SJSA1 (cell line): ENCODE measurements at regions not wholly inside any gene's neighbourhood (a gene's known extent, or its start where the extent isn't known, plus 50 kb on each side); places are given as distances from the start of the nearest gene placed in this dataset.

ENCODE experiments used
- DNase-seq, 2 experiments: peaks; one replicate each; pipeline ENCODE4 v3.0.0-alpha.2; 2015 to 2020; ENCODE audit warnings: low spot score in 2 of 2, low read depth in 1 of 2
- H3K27ac ChIP-seq: fragments of 250-450 bp; sonication (Bioruptor Pico); 2 replicates; pipeline ENCODE4 v1.5.1; 2020; ENCODE audit warnings: mild to moderate bottlenecking, moderate library complexity
- H3K27me3 ChIP-seq: fragments of 250-450 bp; sonication (Bioruptor Pico); replicated peaks from 2 replicates; pipeline ENCODE4 v1.5.1; 2020; ENCODE audit warnings: mild to moderate bottlenecking, moderate library complexity
- H3K36me3 ChIP-seq: fragments of 250-450 bp; sonication (Bioruptor Pico); 2 replicates; pipeline ENCODE4 v1.5.1; 2020; ENCODE audit warnings: mild to moderate bottlenecking
- H3K4me1 ChIP-seq: fragments of 250-450 bp; sonication (Bioruptor Pico); replicated peaks from 2 replicates; pipeline ENCODE4 v1.6.1; 2021; ENCODE audit warnings: mild to moderate bottlenecking
- H3K4me3 ChIP-seq: fragments of 250-450 bp; sonication (Bioruptor Pico); 2 replicates; pipeline ENCODE4 v1.5.1; 2020; ENCODE audit warnings: mild to moderate bottlenecking
- H3K9me3 ChIP-seq: fragments of 250-450 bp; sonication (Bioruptor Pico); replicated peaks from 2 replicates; pipeline ENCODE4 v1.5.1; 2020; ENCODE audit warnings: mild to moderate bottlenecking

DNA sequence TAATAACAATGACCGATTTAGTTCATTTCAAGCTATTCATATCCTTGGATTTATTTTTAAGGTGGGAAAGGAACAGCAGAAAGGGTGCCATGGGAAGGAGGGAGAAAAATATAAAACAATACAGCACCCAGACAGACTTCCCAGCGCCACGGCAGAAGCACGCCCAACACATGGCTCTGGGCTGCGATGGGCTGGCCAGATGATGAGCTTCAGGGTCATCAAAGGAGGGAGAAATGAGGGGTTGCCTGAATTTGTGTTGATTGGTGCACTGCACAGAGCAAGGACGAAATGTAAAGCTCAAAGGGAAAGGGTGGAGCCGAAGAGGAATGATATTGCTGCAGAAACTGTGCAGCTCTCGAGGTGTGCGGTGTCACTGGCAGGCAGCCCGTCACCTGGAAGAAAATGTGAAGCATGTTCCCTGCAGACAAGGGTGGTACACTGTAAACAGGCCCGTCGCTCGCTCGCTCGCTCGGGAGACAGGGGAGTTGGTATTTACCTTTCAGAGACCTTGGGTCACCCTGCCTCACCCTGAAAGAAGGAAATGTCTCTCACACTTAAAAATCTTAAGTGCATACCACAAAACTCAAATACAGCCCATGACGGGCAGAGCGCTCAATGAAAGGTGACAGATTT lies 195.5 kb upstream of the CTAGE1 start:
- Histone ChIP-seq H3K27ac (no peak overlapping the region), H3K27me3 (peaks cover 10% of the 10 kb centered on the region; the same call in 1 of the 2 replicates), H3K4me1 (no peaks in the 10 kb centered on the region), H3K4me3 (no peak overlapping the region), H3K9me3 (no peaks in the 10 kb centered on the region), H3K36me3 (no peaks in the 10 kb centered on the region)
- DNase-seq: no peak

DNA sequence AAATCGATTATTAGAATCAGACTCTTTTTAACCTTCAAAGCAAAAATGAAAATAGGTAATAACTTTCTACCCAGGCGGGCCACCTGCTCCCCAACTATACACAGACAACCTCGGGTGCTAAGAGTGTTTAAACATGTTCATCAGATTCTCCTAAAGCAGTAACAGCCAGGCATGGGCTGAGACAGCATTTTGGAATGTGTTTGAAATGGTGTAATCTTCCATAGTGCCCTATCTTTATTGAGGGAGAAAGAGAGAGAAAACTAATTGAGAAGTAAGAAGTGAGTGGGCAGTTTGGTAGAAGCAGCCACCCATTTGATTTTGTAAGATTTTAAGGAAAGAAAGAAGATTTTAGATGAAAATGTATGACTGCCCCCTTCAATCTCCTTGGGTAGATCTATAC lies 196.1 kb upstream of the CTAGE1 start:
- Histone ChIP-seq H3K27ac (no peak overlapping the region), H3K36me3 (no peaks in the 10 kb centered on the region), H3K27me3 (peaks cover 10% of the 10 kb centered on the region; the same call in 1 of the 2 replicates), H3K4me3 (no peak overlapping the region), H3K9me3 (no peaks in the 10 kb centered on the region), H3K4me1 (no peaks in the 10 kb centered on the region)
- DNase-seq: no peak

DNA sequence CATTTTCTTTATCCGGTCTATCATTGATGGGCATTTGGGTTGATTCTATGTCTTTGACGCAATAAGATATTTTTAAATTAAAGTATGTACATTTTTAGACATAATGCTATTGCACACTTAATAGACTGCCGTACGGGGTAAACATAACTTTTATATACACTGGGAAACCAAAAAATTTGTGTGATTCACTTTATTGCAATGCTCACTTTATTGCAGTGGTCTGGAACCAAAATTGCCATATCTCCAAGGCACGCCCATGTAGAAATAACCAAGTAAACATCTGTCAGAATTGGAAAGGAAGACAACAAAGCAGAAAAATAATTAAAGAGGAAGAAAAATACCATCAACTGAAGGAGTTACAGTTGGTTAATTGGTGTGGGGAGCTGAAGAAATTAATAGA lies 205.8 kb upstream of the CTAGE1 start:
- Histone ChIP-seq H3K27ac (no peak overlapping the region), H3K36me3 (no peaks in the 10 kb centered on the region), H3K27me3 (0 out of 2 replicates have a peak, but pooled peaks cover 5% of the 10 kb centered on the region), H3K4me1 (no peaks in the 10 kb centered on the region), H3K4me3 (no peak overlapping the region), H3K9me3 (no peaks in the 10 kb centered on the region)
- no peak for DNase-seq

DNA sequence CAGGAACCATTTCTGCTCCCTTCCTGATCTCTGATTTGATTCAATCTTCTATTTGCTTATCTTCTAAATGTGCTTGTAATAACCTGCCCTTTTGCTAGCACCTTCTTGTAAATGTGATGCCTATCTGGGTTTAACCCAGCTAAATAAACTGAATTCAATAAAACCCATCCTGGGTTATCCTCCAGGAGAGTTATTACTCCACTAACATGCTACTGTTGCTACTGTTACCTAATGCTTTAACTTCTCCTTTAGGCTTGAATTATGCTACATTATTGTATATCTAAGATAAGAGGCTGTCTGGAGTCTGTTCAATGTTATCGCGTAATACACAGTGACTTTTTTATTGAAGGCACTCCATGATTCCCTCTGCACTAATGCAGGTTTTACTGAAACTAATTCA lies 206.5 kb upstream of the CTAGE1 start:
- no peak for DNase-seq

DNA sequence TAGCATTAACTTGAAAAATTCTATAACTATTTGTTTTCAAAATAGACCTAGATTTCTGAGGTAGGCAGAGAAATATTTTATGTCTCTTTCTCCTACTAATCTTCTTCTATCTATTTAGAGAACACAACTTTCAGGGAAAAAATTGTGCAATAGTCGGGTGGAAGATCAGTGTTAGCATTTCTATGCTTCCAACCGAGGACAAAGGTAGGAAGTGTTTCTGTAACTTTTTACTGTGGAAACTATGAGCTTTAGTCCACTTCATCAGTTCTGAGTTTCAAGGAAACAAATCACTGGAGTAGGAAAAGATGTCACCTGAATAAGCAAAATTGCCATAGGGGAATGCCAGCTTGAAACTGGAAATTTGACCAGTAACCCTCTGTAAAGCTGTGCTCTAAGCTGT lies 207.7 kb upstream of the CTAGE1 start:
- 0 out of 2 replicates have a peak, but pooled peaks cover 5% of the 10 kb centered on the region for H3K27me3 ChIP-seq
- H3K27ac ChIP-seq: no peak overlapping the region
- H3K4me1 ChIP-seq: no peaks in the 10 kb centered on the region
- no peaks in the 10 kb centered on the region for H3K36me3 ChIP-seq
- no peak for DNase-seq
- H3K9me3 ChIP-seq: no peaks in the 10 kb centered on the region
- no peak overlapping the region for H3K4me3 ChIP-seq

More for the DNA sequence above, 206.5 kb upstream of the CTAGE1 start:
- 0 out of 2 replicates have a peak, but pooled peaks cover 5% of the 10 kb centered on the region for H3K27me3 ChIP-seq
- H3K9me3 ChIP-seq: no peaks in the 10 kb centered on the region
- H3K4me1 ChIP-seq: no peaks in the 10 kb centered on the region
- H3K27ac ChIP-seq: no peak overlapping the region
- no peak overlapping the region for H3K4me3 ChIP-seq
- no peaks in the 10 kb centered on the region for H3K36me3 ChIP-seq

DNA sequence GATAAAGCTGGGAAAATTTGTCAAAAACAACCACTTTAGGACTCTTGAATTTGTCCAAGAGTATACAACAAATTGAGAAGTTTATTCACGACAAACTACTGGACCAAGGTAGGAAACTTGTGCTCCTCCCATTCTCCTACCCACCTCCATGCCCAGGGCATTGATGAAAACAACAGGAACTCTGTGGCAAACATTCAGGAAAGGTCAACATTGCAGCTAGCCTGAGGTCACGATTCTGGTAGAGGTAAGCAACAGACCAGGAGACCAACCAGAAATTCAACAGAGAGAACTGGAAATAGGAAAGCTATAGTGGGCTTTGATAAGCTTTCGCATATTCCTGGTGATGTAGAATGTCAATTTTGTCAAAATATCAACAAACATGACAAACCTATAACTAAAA lies 209.1 kb upstream of the CTAGE1 start:
- Histone ChIP-seq H3K4me1 (no peaks in the 10 kb centered on the region), H3K36me3 (no peaks in the 10 kb centered on the region), H3K27me3 (0 out of 2 replicates have a peak, but pooled peaks cover 5% of the 10 kb centered on the region), H3K4me3 (no peak overlapping the region), H3K9me3 (no peaks in the 10 kb centered on the region), H3K27ac (no peak overlapping the region)
- DNase-seq: no peak

DNA sequence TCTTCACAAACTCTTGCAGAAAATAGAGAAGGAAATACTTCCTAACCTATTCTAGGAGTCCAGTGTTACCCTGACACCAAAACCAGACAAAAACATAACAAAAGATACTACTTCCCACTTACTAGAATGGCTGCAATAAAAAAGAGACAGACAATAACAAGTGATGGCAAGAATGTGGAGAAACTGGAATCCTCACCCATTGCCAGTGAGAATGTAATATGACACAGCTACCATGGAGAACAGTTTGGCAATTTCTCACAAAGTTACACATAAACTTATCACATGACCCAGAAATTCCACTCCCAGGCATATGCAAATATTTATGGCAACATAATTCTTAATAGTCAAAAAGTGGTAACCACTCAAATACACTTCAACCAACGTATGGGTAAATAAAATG lies 209.8 kb upstream of the CTAGE1 start:
- no peak for DNase-seq
- Histone ChIP-seq H3K4me1 (no peaks in the 10 kb centered on the region), H3K27me3 (0 out of 2 replicates have a peak, but pooled peaks cover 5% of the 10 kb centered on the region), H3K9me3 (no peaks in the 10 kb centered on the region), H3K4me3 (no peak overlapping the region), H3K36me3 (no peaks in the 10 kb centered on the region), H3K27ac (no peak overlapping the region)

DNA sequence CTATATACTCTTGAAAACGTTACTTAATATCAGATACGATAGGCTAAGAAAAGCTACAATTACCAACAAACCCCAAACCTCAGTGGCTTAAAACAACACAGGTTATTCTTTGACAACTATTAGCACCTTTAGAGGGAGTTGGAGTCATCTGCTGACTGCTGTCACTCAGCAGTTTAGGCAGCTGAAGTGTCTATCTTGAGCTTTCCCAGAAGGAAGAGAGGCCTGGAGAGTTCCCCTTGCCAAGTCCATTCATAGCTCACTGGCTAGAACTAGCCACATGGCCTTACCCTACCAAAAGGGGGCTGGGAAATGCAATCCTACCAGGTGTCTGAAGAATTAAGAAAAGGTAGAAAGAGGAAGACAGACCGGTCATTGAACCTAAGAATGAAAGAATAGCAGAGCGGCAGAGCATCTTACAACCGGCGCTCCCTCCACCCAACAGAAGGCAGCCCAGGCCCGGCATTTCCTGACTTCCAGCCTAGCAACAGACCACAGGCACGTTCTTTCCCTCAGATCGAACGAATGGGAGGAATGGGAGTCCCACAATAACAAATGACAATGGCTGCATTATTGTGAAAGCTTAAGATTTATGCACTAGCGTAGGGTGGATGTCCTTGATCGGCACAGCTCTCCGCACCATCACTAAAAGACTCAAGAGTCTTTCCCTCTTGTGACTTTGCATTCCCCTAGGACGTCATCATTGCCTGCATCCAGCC lies 211.2 kb upstream of the CTAGE1 start:
- no peaks in the 10 kb centered on the region for H3K36me3 ChIP-seq
- no peak overlapping the region for H3K27ac ChIP-seq
- no peaks in the 10 kb centered on the region for H3K9me3 ChIP-seq
- 0 out of 2 replicates have a peak, but pooled peaks cover 4% of the 10 kb centered on the region for H3K27me3 ChIP-seq
- DNase-seq: no peak
- no peak overlapping the region for H3K4me3 ChIP-seq
- no peaks in the 10 kb centered on the region for H3K4me1 ChIP-seq

DNA sequence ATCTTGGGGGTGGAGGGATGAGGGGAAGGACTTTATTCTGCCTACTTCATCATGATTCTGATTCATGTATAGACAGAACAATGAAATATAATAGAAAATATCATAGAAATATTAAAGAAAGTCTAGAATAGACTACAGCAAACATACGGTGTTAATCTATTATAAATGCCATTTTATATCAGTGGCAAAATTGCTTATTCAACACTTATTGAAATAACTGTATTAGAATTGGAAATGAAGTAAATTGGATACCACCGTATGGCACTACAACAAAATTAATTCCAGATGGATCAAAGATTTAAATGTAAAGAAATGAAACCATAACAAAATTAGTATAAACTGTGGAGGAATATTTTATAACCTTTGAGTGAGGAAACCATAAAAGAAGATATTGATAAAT lies 213.3 kb upstream of the CTAGE1 start:
- Histone ChIP-seq H3K36me3 (no peaks in the 10 kb centered on the region), H3K27ac (no peak overlapping the region), H3K4me1 (no peaks in the 10 kb centered on the region), H3K27me3 (no peaks in the 10 kb centered on the region), H3K9me3 (no peaks in the 10 kb centered on the region), H3K4me3 (no peak overlapping the region)
- DNase-seq: no peak

DNA sequence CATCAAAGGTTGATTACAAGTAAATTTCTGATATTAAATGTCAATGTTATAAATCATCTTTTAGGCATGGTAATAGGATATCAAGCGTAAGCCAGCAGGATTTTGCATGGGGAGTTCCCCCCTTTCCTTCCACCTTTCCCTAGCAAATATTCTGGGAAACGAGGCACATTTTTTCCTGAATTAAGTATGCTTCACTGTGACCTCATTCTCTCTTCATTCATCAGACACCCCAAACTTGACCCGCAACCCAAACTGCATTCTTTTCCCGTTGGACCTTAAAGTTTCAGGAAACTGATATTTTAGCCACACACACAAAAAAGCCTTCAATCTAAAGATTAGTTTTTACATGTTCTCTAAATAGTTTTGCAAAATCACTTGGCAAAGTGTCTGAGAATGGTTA lies 214.5 kb upstream of the CTAGE1 start:
- Histone ChIP-seq H3K27me3 (no peaks in the 10 kb centered on the region), H3K4me3 (no peak overlapping the region), H3K4me1 (no peaks in the 10 kb centered on the region), H3K9me3 (no peaks in the 10 kb centered on the region), H3K36me3 (no peaks in the 10 kb centered on the region), H3K27ac (no peak overlapping the region)
- no peak for DNase-seq

DNA sequence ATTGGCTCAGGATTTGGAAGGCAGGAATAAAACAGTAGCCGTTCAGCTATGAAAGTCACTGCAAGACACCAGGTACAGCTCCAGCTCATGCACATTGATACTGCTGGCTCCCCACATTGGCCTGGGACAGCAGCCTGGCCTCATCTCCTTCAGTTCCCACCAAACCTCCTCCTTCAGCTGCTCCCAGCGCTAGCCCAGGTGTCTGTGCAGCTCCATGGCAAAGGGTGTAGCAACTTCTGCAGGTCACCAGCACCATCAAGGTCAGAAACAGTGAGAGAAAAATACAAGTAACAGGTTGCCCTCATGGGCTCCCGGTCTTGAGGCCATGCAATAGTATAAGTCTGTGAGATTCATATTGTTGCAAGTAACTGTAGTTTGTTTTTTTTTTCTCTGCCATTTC lies 216.7 kb upstream of the CTAGE1 start:
- Histone ChIP-seq H3K36me3 (no peaks in the 10 kb centered on the region), H3K27ac (no peak overlapping the region), H3K9me3 (no peaks in the 10 kb centered on the region), H3K4me3 (no peak overlapping the region), H3K27me3 (no peaks in the 10 kb centered on the region), H3K4me1 (no peaks in the 10 kb centered on the region)
- DNase-seq: no peak

DNA sequence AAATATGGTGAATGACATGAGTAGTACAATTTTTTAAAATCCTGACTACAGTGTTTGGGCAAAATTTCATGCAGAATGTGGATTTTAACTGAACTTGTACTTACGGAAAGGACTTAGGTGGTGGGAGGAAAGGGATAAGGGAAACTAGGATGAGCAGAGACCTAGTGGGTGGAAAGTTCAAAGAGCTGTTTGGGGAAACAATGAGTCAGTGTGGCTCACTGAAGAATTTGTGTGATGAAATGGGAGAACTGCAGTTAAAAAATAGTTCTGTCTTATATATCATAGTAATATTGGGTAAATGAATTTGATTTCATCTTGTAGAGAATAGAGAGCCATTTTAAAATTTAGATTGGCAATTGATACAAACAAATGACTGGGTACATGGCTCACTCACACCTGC lies 220.1 kb upstream of the CTAGE1 start:
- Histone ChIP-seq H3K4me3 (no peak overlapping the region), H3K27me3 (no peaks in the 10 kb centered on the region), H3K36me3 (no peaks in the 10 kb centered on the region), H3K9me3 (no peaks in the 10 kb centered on the region), H3K4me1 (no peaks in the 10 kb centered on the region), H3K27ac (no peak overlapping the region)
- no peak for DNase-seq

DNA sequence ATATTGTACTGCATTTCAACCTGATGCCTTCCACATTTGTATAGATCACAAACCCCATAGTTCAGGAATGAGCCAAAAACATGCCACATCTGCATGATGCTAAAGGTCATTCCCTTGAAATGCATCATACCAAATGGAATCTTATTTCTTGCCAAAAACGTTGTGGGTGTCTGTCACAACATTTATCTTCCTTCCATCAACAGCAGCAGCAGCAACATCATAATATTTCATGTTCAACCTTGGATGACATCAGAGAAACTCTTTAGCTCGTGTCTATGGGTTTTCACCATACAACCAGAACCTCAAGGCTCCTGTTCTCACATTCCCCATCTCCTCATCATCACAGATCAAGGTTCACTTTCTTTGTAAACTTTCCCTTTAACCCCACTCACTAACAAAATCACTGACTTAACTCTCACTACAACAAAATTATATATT lies 221.3 kb upstream of the CTAGE1 start:
- Histone ChIP-seq H3K9me3 (no peaks in the 10 kb centered on the region), H3K27ac (no peak overlapping the region), H3K4me1 (no peaks in the 10 kb centered on the region), H3K27me3 (no peaks in the 10 kb centered on the region), H3K36me3 (no peaks in the 10 kb centered on the region), H3K4me3 (no peak overlapping the region)
- DNase-seq: no peak

DNA sequence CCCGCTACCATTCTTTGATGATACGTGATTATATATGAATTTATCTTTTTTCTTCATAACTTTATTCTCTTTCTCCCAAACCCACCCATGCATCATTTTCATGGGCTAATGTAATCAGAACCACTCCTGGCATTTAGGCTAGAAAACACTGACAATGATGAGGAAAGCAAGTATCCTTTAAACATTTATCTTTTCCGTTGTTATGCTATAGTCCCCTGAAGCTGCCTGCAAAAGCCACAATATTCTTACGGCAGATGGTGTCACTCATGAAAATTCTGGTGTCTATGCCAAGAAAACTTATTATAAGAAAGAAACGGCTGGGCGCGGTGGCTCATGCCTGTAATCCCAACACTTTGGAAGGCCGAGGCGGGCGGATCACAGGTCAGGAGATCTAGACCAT lies 221.8 kb upstream of the CTAGE1 start:
- Histone ChIP-seq H3K27ac (no peak overlapping the region), H3K36me3 (no peaks in the 10 kb centered on the region), H3K9me3 (no peaks in the 10 kb centered on the region), H3K27me3 (no peaks in the 10 kb centered on the region), H3K4me3 (no peak overlapping the region), H3K4me1 (no peaks in the 10 kb centered on the region)
- no peak for DNase-seq
